Spleen (tissue), 11 donors: ENCODE measurements at regions not wholly inside any gene's neighbourhood (a gene's known extent, or its start where the extent isn't known, plus 50 kb on each side); places are given as distances from the start of the nearest gene placed in this dataset.

Experiments
- DNase-seq: peaks from one replicate; pipeline ENCODE4 v3.0.0-alpha.2; 2020
- H3K27ac ChIP-seq, 8 donors: fragments of 200-600 bp; sonication (generic) in 7 of 8; 1 replicate in 4 of 8; 2 replicates in 4 of 8; pipeline versions ENCODE4 v1.5.0 to v1.8.0; 2016 to 2021; ENCODE audit warnings: inconsistent platforms in 4 of 8, mild to moderate bottlenecking in 4 of 8, moderate library complexity in 1 of 8
- H3K27me3 ChIP-seq, 7 donors: fragments of 200-600 bp; sonication (generic) in 6 of 7; replicated peaks in 1 of 7; 1 replicate in 4 of 7; 2 replicates in 3 of 7; pipeline versions ENCODE4 v1.5.0 to v1.8.0; 2016 to 2021; ENCODE audit warnings: inconsistent platforms in 3 of 7, mild to moderate bottlenecking in 1 of 7
- H3K36me3 ChIP-seq, 6 donors: fragments of 200-600 bp; sonication (generic) in 5 of 6; 1 replicate in 4 of 6; 2 replicates in 2 of 6; pipeline versions ENCODE4 v1.5.0 to v1.8.0; 2016 to 2021; ENCODE audit warnings: inconsistent platforms in 2 of 6
- H3K4me1 ChIP-seq, 6 donors: fragments of 200-600 bp; sonication (generic) in 5 of 6; 1 replicate in 3 of 6; 2 replicates in 3 of 6; pipeline versions ENCODE4 v1.5.0 to v1.8.0; 2016 to 2021; ENCODE audit warnings: inconsistent platforms in 3 of 6
- H3K4me3 ChIP-seq, 8 donors: fragments of 200-600 bp; sonication (generic) in 7 of 8; 1 replicate in 4 of 8; 2 replicates in 4 of 8; pipeline versions ENCODE4 v1.5.0 to v1.8.0; 2016 to 2021; ENCODE audit warnings: inconsistent platforms in 4 of 8, mild to moderate bottlenecking in 4 of 8, moderate library complexity in 2 of 8
- H3K9me3 ChIP-seq, 8 donors: fragments of 200-600 bp; sonication (generic) in 7 of 8; 1 replicate in 4 of 8; 2 replicates in 4 of 8; pipeline versions ENCODE4 v1.5.0 to v1.8.0; 2016 to 2021; ENCODE audit warnings: inconsistent platforms in 4 of 8
- CTCF ChIP-seq, 11 experiments: fragments of 200-600 bp in 7 of 11; fragments of 450-650 bp in 4 of 11; sonication (generic) in 4 of 11; IDR thresholded peaks in 8 of 11; conservative IDR thresholded peaks in 3 of 11; 1 replicate in 7 of 11; 2 replicates in 4 of 11; pipeline versions ENCODE4 v1.4.0 to v1.8.0; 2016 to 2021; ENCODE audit warnings: antibody characterized with exemption in 11 of 11, inconsistent platforms in 4 of 11, mild to moderate bottlenecking in 1 of 11
- POLR2A ChIP-seq, 3 donors: fragments of 450-650 bp; IDR thresholded peaks; one replicate each; pipeline ENCODE4 v1.5.1; 2017; ENCODE audit warnings: antibody characterized with exemption in 3 of 3, mild to moderate bottlenecking in 1 of 3
- POLR2AphosphoS5 ChIP-seq, 3 donors: sonication (generic); formaldehyde crosslinking; IDR thresholded peaks; one replicate each; pipeline ENCODE4 v1.5.1; 2017; ENCODE audit warnings: antibody characterized with exemption in 3 of 3
- WGBS, 5 donors: extraction: QIAGEN DNeasy Blood & Tissue Kit in 3 of 5; methylation state at CpG; one replicate each; pipeline versions ENCODE4 v1.1.5 to v1.1.7; 2013 to 2018; 5-methylcytosine and 5-hydroxymethylcytosine counted together
- intact Hi-C: fragments of 100-400 bp; cut with DNase I; formaldehyde crosslinking; loops from one replicate; pipeline ENCODE4 v1.15.0; 2023; ENCODE audit warnings: low total_unique reads
- donor health status: healthy with polysubstance abuse.
- donor health status: DM: no; HTN: no; CAD: no; lungs with moderate emphysema.
- donor health status: DM: no; HTN: no; CAD: no.
- donor health status: Bipolar disorder and iron deficiency.
- donor health status: healthy.
- donor health status: DM: no; HTN: no; CAD: no.
- donor health status: DM: yes; HTN: yes; CAD: no.

GRCh38 chr2:224103651-224104050, 64.6 kb upstream of the SERPINE2 start:
- 81 to 91% (median 90%) methylated on average over 5 of the region's 5 CpGs for WGBS, 5 donors
- DNase-seq = no peak

GRCh38 chr2:224102991-224103390, 63.9 kb upstream of the SERPINE2 start:
- Histone ChIP-seq H3K9me3 (no peaks in the 10 kb centered on the region), H3K27me3 (peaks cover 0 to 7% (median 0%) of the 10 kb centered on the region in 7 donors), H3K27ac (no peak overlapping the region), H3K36me3 (no peaks in the 10 kb centered on the region), H3K4me1 (no peaks in the 10 kb centered on the region), H3K4me3 (no peak overlapping the region)
- DNase-seq = no peak
- intact Hi-C loops = no loop called here
- no peak for TF ChIP-seq CTCF (IDR thresholded peaks at IDR 0.05 in 8 of 11, conservative IDR thresholded peaks at IDR 0.05 in 3 of 11)
- TF ChIP-seq POLR2AphosphoS5 (IDR thresholded peaks at IDR 0.05) = no peak
- no peak for TF ChIP-seq POLR2A (IDR thresholded peaks at IDR 0.05)
- 38 to 64% (median 48%) methylated on average over 1 of the region's 1 CpG for WGBS, 5 donors

More at GRCh38 chr2:224103651-224104050, 64.6 kb upstream of the SERPINE2 start:
- TF ChIP-seq CTCF (IDR thresholded peaks at IDR 0.05 in 8 of 11, conservative IDR thresholded peaks at IDR 0.05 in 3 of 11) = no peak
- no peak for TF ChIP-seq POLR2A (IDR thresholded peaks at IDR 0.05)
- TF ChIP-seq POLR2AphosphoS5 (IDR thresholded peaks at IDR 0.05) = no peak
- intact Hi-C loops = no loop called here
- Histone ChIP-seq H3K4me1 (no peaks in the 10 kb centered on the region), H3K9me3 (no peaks in the 10 kb centered on the region), H3K27ac (no peak overlapping the region), H3K36me3 (no peaks in the 10 kb centered on the region), H3K27me3 (peaks cover 0 to 7% (median 0%) of the 10 kb centered on the region in 7 donors), H3K4me3 (no peak overlapping the region)

GRCh38 chr2:224101820-224102630, 62.9 kb upstream of the SERPINE2 start:
- H3K4me1 ChIP-seq = no peaks in the 10 kb centered on the region
- no peak overlapping the region for H3K4me3 ChIP-seq
- 49 to 59% (median 55%) methylated on average over 4 of the region's 4 CpGs for WGBS, 5 donors
- H3K9me3 ChIP-seq = no peaks in the 10 kb centered on the region
- DNase-seq = no peak
- H3K36me3 ChIP-seq = no peaks in the 10 kb centered on the region
- no peak overlapping the region for H3K27ac ChIP-seq
- intact Hi-C loops = no loop called here
- TF ChIP-seq POLR2A (IDR thresholded peaks at IDR 0.05) (no peak), CTCF (IDR thresholded peaks at IDR 0.05 in 8 of 11, conservative IDR thresholded peaks at IDR 0.05 in 3 of 11) (no peak), POLR2AphosphoS5 (IDR thresholded peaks at IDR 0.05) (no peak)
- peaks cover 0 to 11% (median 0%) of the 10 kb centered on the region in 7 donors for H3K27me3 ChIP-seq

GRCh38 chr2:224099861-224100643, 61.0 kb upstream of the SERPINE2 start:
- no peak overlapping the region for H3K4me3 ChIP-seq
- 69 to 83% (median 75%) methylated on average over 4 of the region's 4 CpGs for WGBS, 5 donors
- DNase-seq = no peak
- no peak for TF ChIP-seq CTCF (IDR thresholded peaks at IDR 0.05 in 8 of 11, conservative IDR thresholded peaks at IDR 0.05 in 3 of 11)
- TF ChIP-seq POLR2A (IDR thresholded peaks at IDR 0.05) = no peak
- TF ChIP-seq POLR2AphosphoS5 (IDR thresholded peaks at IDR 0.05) = no peak
- H3K36me3 ChIP-seq = no peaks in the 10 kb centered on the region
- H3K27me3 ChIP-seq = peaks cover 0 to 14% (median 0%) of the 10 kb centered on the region in 7 donors
- H3K4me1 ChIP-seq = no peaks in the 10 kb centered on the region
- intact Hi-C loops = no loop called here
- H3K27ac ChIP-seq = no peak overlapping the region
- no peaks in the 10 kb centered on the region for H3K9me3 ChIP-seq
